ENCODE measurements at regions not wholly inside any gene's neighbourhood (a gene's known extent, or its start where the extent isn't known, plus 50 kb on each side); places are given as distances from the start of the nearest gene placed in this dataset.

DNA sequence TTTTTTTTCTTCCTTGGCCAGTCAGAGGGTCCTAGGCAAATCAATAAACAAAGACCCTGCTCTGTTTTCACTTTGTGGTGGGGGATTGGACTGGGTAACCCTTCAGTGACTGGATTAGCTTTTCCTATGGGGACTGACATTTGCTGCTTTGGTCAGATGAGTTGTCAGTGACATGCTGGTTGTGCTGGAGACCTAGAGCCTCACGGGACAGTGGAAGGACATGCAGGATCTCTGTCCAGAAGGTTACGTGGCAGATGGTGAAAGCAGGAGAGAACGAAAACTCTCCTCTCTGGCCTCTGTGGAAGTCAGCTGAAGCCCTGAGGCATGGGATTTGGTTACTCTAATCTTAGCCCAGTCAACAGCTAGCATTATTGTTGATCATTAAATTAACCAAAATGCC, 90.0 kb upstream of the BMPER start:
- DNase-seq (ENCODE audit: low read depth), result no peak
- TF ChIP-seq, protein P1, sequence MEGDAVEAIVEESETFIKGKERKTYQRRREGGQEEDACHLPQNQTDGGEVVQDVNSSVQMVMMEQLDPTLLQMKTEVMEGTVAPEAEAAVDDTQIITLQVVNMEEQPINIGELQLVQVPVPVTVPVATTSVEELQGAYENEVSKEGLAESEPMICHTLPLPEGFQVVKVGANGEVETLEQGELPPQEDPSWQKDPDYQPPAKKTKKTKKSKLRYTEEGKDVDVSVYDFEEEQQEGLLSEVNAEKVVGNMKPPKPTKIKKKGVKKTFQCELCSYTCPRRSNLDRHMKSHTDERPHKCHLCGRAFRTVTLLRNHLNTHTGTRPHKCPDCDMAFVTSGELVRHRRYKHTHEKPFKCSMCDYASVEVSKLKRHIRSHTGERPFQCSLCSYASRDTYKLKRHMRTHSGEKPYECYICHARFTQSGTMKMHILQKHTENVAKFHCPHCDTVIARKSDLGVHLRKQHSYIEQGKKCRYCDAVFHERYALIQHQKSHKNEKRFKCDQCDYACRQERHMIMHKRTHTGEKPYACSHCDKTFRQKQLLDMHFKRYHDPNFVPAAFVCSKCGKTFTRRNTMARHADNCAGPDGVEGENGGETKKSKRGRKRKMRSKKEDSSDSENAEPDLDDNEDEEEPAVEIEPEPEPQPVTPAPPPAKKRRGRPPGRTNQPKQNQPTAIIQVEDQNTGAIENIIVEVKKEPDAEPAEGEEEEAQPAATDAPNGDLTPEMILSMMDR (conservative IDR thresholded peaks at IDR 0.05; ENCODE audit: control insufficient read depth, insufficient read depth, low read depth, low read length), result no peak
- no peak overlapping the region for H3K4me3 ChIP-seq (ENCODE audit: control insufficient read depth, low read depth, low read length)

DNA sequence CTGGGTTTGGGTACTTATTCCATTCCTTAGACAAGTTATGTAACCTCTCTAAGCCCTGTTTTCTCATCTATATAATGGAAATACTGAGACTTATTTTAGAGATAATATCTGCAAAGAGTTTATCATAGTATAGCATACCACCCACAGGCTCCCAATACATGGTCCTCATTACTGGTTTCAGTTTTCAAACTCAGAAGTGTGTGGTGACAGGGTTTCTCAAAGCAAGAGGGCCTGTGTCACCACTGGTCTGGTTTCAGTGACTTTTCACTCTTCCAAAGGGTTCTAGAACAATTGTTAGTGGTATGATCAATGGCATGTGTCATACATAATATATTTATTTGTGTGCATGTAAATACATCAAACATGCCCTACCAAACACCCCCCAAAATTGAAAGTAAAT, 89.2 kb upstream of the BMPER start:
- DNase-seq (ENCODE audit: low read depth), result no peak
- H3K4me3 ChIP-seq (ENCODE audit: control insufficient read depth, low read depth, low read length), result no peak overlapping the region
- TF ChIP-seq, protein P1 (conservative IDR thresholded peaks at IDR 0.05; ENCODE audit: control insufficient read depth, insufficient read depth, low read depth, low read length), result no peak

GRCh38 chr7:33819658-33820057, 85.7 kb upstream of the BMPER start:
- no peak overlapping the region for H3K4me3 ChIP-seq (ENCODE audit: control insufficient read depth, low read depth, low read length)
- DNase-seq (ENCODE audit: low read depth), result no peak
- TF ChIP-seq, protein P1 (conservative IDR thresholded peaks at IDR 0.05; ENCODE audit: control insufficient read depth, insufficient read depth, low read depth, low read length), result no peak

GRCh38 chr7:33820206-33820605, 85.1 kb upstream of the BMPER start:
- H3K4me3 ChIP-seq (ENCODE audit: control insufficient read depth, low read depth, low read length), result no peak overlapping the region
- TF ChIP-seq, protein P1 (conservative IDR thresholded peaks at IDR 0.05; ENCODE audit: control insufficient read depth, insufficient read depth, low read depth, low read length), result no peak
- no peak for DNase-seq (ENCODE audit: low read depth)

- H3K4me3 ChIP-seq (ENCODE audit: control insufficient read depth, low read depth, low read length), result no peak overlapping the region
- TF ChIP-seq, protein P1 (conservative IDR thresholded peaks at IDR 0.05; ENCODE audit: control insufficient read depth, insufficient read depth, low read depth, low read length), result no peak
- peak; percentile 64 for DNase-seq (ENCODE audit: low read depth)
Observed at GRCh38 chr7:33821970-33822369, 83.4 kb upstream of the BMPER start.

DNA sequence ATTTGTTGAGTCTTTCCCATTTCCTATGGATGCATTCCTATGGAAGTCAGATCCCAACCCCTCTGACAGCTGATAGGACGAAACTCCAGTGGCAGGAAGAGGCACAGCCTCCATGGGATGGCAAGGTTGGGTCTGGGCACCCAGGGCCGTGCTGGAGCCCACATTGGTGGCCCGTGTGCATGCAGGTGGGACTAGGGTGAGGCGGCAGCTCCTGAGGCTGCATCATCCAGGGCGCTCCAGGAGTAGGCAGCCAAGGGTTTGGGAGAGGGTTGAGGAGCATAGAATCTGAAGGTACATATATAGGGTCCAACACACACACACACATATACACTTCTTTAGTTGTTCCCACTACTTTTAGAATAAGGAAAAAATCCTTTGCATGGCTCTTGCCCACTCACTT, 81.4 kb upstream of the BMPER start:
- TF ChIP-seq, protein P1 (conservative IDR thresholded peaks at IDR 0.05; ENCODE audit: control insufficient read depth, insufficient read depth, low read depth, low read length), result no peak
- no peak overlapping the region for H3K4me3 ChIP-seq (ENCODE audit: control insufficient read depth, low read depth, low read length)
- no peak for DNase-seq (ENCODE audit: low read depth)

DNA sequence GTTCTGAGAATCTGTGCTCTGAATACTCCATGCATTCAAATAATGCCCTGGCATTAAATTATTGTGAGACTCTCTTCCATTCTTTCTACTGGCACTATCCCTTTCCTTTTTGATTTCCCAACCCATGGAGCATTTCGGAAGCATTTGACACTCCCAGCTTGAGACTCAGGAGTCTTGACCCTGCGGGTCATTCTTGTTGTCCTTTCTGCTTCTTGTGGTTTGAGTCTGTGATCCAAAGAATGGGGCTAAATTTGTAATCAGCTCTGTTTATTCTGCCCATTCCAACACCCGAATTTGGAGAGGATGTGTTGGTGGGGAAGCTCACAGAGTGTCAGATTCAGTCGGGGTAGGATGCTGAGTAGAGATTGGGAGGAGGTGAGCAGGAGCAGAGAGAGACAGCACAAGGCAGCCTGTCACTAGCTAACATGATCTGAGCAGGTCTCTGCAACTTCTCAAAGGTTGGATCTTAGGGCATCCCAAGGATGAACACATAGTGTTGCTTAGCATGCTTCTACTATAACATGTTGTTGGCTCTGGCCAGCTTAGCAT, 80.4 kb upstream of the BMPER start:
- H3K4me3 ChIP-seq (ENCODE audit: control insufficient read depth, low read depth, low read length), result no peak overlapping the region
- DNase-seq (ENCODE audit: low read depth), result peak; percentile 37
- TF ChIP-seq, protein P1 (conservative IDR thresholded peaks at IDR 0.05; ENCODE audit: control insufficient read depth, insufficient read depth, low read depth, low read length), result no peak
